DND-41 (cell line): ENCODE measurements at regions not wholly inside any gene's neighbourhood (a gene's known extent, or its start where the extent isn't known, plus 50 kb on each side); places are given as distances from the start of the nearest gene placed in this dataset.
A peak's percentile ranks its signal among the peaks of the same experiment; 100 is the strongest.

Source experiments
- EZH2 ChIP-seq: IDR thresholded peaks from 3 replicates; pipeline ENCODE4 v1.6.1; 2012; ENCODE audit warnings: borderline replicate concordance, low read depth, mild to moderate bottlenecking, moderate library complexity, low read length, inconsistent platforms; ENCODE audit not compliant: severe bottlenecking
- TF ChIP-seq, protein P1 (sequence below): IDR thresholded peaks from 2 replicates; pipeline ENCODE4 v1.5.1; 2012; ENCODE audit warnings: borderline replicate concordance, low read length, moderate library complexity, mild to moderate bottlenecking; ENCODE audit not compliant: poor library complexity, severe bottlenecking; ENCODE audit errors: extremely low read depth

DNA sequence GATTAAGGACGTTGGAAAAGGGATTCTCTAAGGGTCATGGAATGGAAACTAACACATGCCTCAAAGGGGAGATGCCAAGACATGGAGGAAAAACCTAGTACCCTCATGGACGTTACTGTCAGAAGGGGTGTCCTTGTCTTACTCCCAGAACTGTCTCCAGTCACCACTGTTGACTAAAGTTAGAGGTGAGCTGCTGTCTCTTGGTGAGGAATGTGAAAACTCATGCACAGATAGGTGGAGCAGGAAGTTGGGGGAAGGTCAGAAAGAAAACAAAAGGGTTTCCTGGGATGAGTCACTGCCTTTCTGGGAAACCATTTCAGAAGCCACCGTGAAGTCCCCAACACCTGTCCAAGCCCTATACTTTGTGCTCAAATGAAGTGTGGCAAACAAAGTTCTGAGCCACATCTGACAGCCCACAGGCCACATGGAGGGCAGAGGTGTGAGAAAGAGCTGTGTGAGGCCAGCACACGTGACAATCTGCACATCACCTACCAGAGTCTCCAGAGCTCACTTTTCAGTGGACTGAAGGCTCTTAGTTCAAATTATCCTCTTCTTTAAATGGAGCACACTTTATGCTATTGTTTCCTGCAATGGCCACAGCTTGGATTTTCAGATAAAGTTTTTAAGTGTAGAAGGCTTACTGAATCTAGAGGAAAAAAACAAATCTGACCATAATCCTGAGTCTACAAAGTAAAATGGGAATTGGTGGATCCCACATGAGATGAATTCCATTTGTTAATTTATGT lies 92.9 kb upstream of the EGLN3 start:
- TF ChIP-seq, protein P1, sequence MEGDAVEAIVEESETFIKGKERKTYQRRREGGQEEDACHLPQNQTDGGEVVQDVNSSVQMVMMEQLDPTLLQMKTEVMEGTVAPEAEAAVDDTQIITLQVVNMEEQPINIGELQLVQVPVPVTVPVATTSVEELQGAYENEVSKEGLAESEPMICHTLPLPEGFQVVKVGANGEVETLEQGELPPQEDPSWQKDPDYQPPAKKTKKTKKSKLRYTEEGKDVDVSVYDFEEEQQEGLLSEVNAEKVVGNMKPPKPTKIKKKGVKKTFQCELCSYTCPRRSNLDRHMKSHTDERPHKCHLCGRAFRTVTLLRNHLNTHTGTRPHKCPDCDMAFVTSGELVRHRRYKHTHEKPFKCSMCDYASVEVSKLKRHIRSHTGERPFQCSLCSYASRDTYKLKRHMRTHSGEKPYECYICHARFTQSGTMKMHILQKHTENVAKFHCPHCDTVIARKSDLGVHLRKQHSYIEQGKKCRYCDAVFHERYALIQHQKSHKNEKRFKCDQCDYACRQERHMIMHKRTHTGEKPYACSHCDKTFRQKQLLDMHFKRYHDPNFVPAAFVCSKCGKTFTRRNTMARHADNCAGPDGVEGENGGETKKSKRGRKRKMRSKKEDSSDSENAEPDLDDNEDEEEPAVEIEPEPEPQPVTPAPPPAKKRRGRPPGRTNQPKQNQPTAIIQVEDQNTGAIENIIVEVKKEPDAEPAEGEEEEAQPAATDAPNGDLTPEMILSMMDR, result peak; percentile 11
- no peak for TF ChIP-seq EZH2
